DOHH2 (cell line): ENCODE measurements at regions not wholly inside any gene's neighbourhood (a gene's known extent, or its start where the extent isn't known, plus 50 kb on each side); places are given as distances from the start of the nearest gene placed in this dataset.

Source experiments
- H3F3A ChIP-seq: fragments of 200-600 bp; sonication (generic), shearing (Covaris generic); 2 replicates; pipeline ENCODE4 v1.6.0; 2016; ENCODE audit warnings: antibody characterized with exemption, mild to moderate bottlenecking; ENCODE audit not compliant: control insufficient read depth, insufficient read depth
- H3K27ac ChIP-seq: fragments of 200-600 bp; sonication (generic); 2 replicates; pipeline ENCODE4 v1.5.1; 2014; ENCODE audit warnings: low read depth, mild to moderate bottlenecking, low read length, moderate library complexity
- H3K27me3 ChIP-seq: fragments of 200-600 bp; sonication (generic); 2 replicates; pipeline ENCODE4 v1.6.1; 2014; ENCODE audit warnings: mild to moderate bottlenecking, low read length, mixed read lengths; ENCODE audit not compliant: control insufficient read depth
- H3K36me3 ChIP-seq: fragments of 200-600 bp; sonication (generic); 2 replicates; pipeline ENCODE4 v1.6.1; 2014; ENCODE audit warnings: mild to moderate bottlenecking, low read length, moderate library complexity, mixed read lengths; ENCODE audit not compliant: control insufficient read depth
- H3K4me1 ChIP-seq: fragments of 200-600 bp; sonication (generic); 2 replicates; pipeline ENCODE4 v1.6.1; 2014; ENCODE audit warnings: mild to moderate bottlenecking, low read length, mixed read lengths; ENCODE audit not compliant: control insufficient read depth
- H3K4me2 ChIP-seq: fragments of 200-600 bp; sonication (generic); 2 replicates; pipeline ENCODE4 v1.6.0; 2014; ENCODE audit warnings: mild to moderate bottlenecking, low read length, moderate library complexity
- H3K4me3 ChIP-seq: fragments of 200-600 bp; sonication (generic); 2 replicates; pipeline ENCODE4 v1.5.1; 2014; ENCODE audit warnings: mild to moderate bottlenecking, low read length, mixed read lengths
- H3K79me2 ChIP-seq: fragments of 200-600 bp; sonication (generic); 2 replicates; pipeline ENCODE4 v1.6.1; 2014; ENCODE audit warnings: mild to moderate bottlenecking, low read length, mixed read lengths; ENCODE audit not compliant: control insufficient read depth
- H3K9me2 ChIP-seq: fragments of 200-600 bp; sonication (generic); replicated peaks from 2 replicates; pipeline ENCODE4 v1.6.1; 2014; ENCODE audit warnings: mild to moderate bottlenecking, low read length, mixed read lengths; ENCODE audit not compliant: control insufficient read depth
- H3K9me3 ChIP-seq: fragments of 200-600 bp; sonication (generic); 2 replicates; pipeline ENCODE4 v1.6.1; 2014; ENCODE audit warnings: antibody characterized with exemption, low read length, mixed read lengths; ENCODE audit not compliant: control insufficient read depth, insufficient read depth
- H4K20me1 ChIP-seq: fragments of 200-600 bp; sonication (generic); 2 replicates; pipeline ENCODE4 v1.6.0; 2014; ENCODE audit warnings: low read depth, mild to moderate bottlenecking, antibody characterized with exemption, low read length, moderate library complexity; ENCODE audit not compliant: control insufficient read depth, insufficient read depth
- CTCF ChIP-seq: fragments of 200-600 bp; sonication (generic); IDR thresholded peaks from one replicate; pipeline ENCODE4 v1.5.1; 2014; ENCODE audit warnings: antibody characterized with exemption, mild to moderate bottlenecking, low read depth, low read length; ENCODE audit not compliant: poor library complexity, severe bottlenecking
- EZH2phosphoT487 ChIP-seq: fragments of 200-600 bp; sonication (generic); IDR thresholded peaks from 2 replicates; pipeline ENCODE4 v1.6.1; 2017; ENCODE audit warnings: borderline replicate concordance, mild to moderate bottlenecking, antibody characterized with exemption, low read length, moderate library complexity, mixed read lengths

GRCh38 chr3:194254040-194254439, 97.1 kb downstream of the CPN2 start:
- Histone ChIP-seq H3K36me3 (no peaks in the 10 kb centered on the region), H3K4me3 (no peak overlapping the region), H4K20me1 (no peaks in the 10 kb centered on the region), H3K27me3 (peaks cover 14% of the 10 kb centered on the region), H3K4me2 (no peak overlapping the region), H3K4me1 (peaks cover 8% of the 10 kb centered on the region), H3K27ac (no peak overlapping the region), H3F3A (no peaks in the 10 kb centered on the region), H3K9me3 (peaks cover 4% of the 10 kb centered on the region; the same call in 1 of the 2 replicates), H3K9me2 (no peaks in the 10 kb centered on the region), H3K79me2 (no peaks in the 10 kb centered on the region)
- TF ChIP-seq CTCF = no peak
- no peak for TF ChIP-seq EZH2phosphoT487

GRCh38 chr3:194255252-194256039, 95.7 kb downstream of the CPN2 start:
- peaks cover 8% of the 10 kb centered on the region for H3K4me1 ChIP-seq
- peaks cover 4% of the 10 kb centered on the region; the same call in 1 of the 2 replicates for H3K9me3 ChIP-seq
- H3F3A ChIP-seq = no peaks in the 10 kb centered on the region
- TF ChIP-seq CTCF (no peak), EZH2phosphoT487 (no peak)
- H3K27ac ChIP-seq = no peak overlapping the region
- H3K4me3 ChIP-seq = no peak overlapping the region
- no peaks in the 10 kb centered on the region for H3K36me3 ChIP-seq
- H3K79me2 ChIP-seq = no peaks in the 10 kb centered on the region
- H3K4me2 ChIP-seq = peak overlapping the region; percentile 29
- H3K27me3 ChIP-seq = peaks cover 7% of the 10 kb centered on the region
- H3K9me2 ChIP-seq = no peaks in the 10 kb centered on the region
- H4K20me1 ChIP-seq = no peaks in the 10 kb centered on the region

- Histone ChIP-seq H3K9me3 (peaks cover 4% of the 10 kb centered on the region; the same call in 1 of the 2 replicates), H3K4me2 (no peak overlapping the region), H3K27me3 (peaks cover 12% of the 10 kb centered on the region), H3K36me3 (no peaks in the 10 kb centered on the region), H3K79me2 (no peaks in the 10 kb centered on the region), H3K4me1 (peaks cover 8% of the 10 kb centered on the region), H3K27ac (no peak overlapping the region), H3K4me3 (no peak overlapping the region), H3K9me2 (no peaks in the 10 kb centered on the region), H3F3A (no peaks in the 10 kb centered on the region), H4K20me1 (no peaks in the 10 kb centered on the region)
- no peak for TF ChIP-seq EZH2phosphoT487
- TF ChIP-seq CTCF = no peak
These were observed 94.8 kb downstream of the CPN2 start for GRCh38 chr3:194256040-194256945.
